HG03064 (cell line): ENCODE measurements at regions not wholly inside any gene's neighbourhood (a gene's known extent, or its start where the extent isn't known, plus 50 kb on each side); places are given as distances from the start of the nearest gene placed in this dataset.

Source experiments
- ATAC-seq: cut with Tn5 transposase; IDR thresholded peaks from one replicate; pipeline ENCODE4 v1.9.1; 2021; ENCODE audit warnings: low read depth; ENCODE audit not compliant: unreplicated experiment

DNA sequence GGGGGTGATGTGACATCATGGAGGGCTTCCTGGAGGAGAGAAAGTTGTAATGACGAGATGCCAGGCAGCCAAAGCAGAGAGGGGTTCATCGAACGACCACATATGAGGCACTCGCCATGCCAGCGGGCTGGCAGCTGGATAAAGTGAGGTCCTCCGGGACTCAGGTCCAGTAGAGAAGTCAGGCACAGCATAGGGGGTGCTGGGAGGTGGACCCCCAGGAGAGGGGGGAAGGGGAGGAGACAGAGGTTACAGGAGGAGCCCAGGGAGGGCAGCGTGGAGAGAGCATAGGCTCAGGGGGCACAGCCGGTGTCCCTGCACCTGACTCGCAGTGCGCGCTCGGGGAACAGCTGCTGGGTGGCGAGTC lies 174.7 kb downstream of the BMP7 start:
- ATAC-seq: no peak

DNA sequence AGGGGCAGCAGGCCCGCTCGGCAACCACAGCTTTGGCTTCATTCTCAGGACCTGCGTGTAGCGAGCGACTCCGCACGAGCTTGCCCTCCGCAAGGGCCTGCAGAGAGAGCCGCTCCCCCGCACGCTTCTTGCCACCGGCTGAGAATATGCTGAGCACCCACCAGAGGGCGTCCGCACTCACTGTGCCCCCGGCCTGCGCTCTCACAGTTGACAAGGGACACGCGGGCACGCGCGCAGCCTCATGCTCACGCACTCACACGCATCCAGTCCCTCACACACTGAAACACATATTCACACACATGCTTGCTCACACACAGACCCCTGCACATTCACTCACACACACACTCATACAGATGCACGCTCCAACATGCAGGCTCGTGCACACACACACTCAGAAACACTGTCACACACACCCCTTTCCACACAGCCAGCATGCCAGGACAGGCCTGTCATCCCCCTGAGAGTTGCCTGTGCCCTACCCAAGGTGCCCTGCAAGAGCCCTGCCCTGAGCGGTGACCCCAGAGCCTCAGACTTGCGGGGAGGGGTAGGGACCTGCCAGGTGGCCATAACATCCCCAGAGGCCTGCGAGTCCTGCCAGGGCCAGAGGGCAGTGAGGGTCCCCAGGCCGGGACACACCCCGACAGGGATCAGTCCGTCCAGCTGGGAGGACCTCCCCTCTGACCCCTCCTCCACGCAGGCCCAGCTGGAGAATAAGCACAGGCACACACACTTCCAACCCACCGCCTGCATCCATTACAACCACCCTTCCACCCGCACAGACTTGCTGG lies 174.1 kb downstream of the BMP7 start:
- ATAC-seq: no peak

DNA sequence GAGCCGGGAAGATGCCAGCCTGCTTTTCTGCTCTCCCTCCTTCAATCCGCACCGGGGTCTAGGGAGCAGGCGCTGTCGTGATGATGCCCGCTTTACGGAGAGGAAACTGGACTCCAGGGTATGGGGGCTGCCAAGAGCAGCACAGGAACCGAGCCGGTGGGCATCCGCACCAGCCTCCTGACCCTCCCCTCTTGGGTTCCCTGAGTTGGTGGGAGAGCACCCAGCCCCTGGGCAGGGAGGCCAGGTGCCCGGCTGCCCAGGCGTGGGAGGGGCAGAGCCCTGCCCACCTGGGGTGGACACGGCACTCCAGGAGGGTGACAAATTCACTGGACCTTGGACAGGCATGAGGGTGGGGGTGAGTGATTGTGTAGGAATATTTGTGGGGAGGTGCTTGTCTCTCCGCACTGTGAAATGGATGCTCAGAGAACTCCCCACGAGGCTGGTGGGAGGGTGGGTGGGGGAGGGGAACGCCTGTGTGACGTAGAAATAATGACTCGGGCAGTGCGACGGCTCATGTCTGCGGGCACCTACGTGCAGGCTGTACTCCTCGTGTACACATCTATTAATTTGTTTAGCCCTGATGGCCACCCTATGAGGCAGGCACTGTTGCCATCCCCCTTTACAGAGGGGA lies 173.4 kb downstream of the BMP7 start:
- no peak for ATAC-seq

DNA sequence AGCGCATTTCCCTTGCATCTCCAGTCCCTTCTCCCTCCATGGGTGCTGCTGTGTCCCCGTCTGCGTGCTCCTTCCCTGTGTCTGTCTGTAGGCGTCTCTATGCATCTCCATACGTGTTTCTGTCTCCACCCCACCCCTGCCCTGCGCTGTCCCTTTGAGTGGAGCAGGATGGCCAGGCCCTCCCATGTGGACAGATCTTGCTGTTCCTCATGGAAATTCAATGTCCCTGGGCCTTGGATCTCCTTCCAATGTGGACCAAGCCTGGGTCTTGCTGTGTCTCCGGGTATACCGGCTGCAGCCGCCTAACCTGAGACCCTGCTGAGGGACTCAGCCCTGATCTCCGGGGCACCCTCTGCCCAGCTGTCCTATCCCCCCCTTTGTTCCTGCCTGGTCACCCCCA lies 172.7 kb downstream of the BMP7 start:
- ATAC-seq: no peak

DNA sequence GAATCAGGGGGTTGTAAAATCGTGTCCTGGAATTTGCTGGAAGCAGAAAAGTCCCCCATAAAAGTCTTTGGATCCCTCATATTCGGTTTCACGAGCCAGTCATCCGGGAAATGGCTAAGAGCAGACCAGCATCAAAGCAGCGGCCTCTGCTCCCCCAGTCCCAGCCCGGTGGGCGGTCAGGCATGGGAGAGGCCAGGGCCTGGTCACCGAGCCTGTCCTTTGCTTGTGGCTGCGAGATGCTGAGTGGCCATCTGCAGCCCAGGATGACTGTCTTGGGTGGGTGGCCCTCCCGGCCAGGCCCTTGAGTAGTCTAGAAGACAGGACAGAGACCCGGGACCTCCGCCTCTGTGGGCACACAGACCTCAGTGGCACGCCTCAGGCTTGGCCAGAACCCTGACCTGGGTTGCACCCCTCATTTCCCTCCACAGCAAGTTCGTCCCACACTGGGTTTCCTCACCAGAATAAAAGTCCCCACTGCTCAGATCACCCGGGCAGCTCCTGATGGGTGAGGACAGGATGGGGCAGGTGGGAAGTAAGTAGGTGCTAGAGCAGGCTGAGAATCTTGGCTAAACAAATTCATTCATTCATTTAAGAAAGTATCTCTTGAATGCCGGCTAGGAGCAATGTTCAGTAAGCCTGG lies 172.1 kb downstream of the BMP7 start:
- ATAC-seq: no peak

DNA sequence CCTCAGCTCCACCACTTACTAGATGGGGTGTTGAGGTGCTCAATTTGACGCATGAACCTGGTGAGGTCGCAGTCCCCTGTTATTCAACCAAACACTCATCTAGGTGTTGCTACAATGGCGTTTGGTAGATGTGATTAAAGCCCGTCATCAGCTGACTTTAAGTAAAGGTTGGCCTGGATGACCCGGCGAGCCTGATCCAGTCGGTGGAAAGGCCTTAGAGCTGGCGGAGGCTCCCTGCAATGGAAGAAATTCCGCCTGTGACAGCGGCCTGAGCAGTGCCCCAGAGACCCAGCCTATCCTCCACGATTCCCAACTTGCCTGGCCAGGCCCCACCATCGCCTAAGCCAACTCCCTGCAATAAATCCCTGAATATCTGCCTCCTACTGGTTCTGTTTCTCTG lies 171.4 kb downstream of the BMP7 start:
- ATAC-seq: no peak

DNA sequence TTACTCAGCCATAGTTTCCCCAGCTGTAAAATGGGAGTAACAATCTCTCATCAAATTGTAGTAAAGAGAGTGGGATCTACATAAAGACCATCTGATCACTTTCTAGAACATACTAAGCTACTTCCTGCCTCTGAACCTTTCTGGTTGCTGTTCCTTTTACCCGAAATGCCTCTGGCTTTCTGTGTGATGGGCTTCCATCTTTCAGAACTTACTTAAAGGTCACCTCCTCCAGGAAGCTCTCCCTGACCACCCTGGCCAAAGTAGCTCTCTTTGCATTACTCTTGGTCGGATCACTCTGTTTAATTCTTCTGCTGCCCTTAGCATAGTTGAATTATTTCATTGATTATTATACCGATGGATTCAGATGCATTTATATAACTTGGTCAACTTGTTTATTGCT lies 171.0 kb downstream of the BMP7 start:
- no peak for ATAC-seq

DNA sequence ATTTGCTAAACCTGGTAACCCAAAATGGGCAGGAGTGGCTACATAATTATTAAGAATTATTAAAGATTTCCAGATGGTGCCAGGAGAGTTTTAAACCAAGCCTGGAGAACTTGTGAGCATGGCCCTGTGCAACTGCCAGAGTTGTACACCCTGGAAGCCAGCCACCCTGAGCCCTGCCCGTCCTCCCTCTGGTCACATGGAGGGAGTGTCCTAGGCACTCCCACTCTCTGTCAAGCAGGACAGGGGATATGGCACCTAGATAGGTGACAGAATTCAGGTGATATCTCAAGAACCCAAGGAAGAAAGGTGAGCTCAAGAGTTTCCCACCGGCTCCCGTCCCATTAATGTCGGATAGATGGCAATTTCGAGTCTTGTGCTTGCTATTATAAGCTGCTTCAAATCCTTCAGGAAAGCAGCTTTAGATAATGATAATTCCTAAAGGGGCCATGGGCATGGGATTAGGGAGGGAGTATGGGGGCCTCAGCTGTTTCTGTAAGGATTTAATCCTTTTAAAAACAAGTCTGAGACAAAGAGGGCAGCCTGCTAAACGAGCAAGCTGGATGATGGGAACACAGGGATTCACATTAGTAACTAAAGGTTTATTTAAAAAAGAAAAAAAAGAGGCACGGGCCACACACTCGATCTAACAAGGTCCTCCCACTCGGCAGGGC lies 169.1 kb downstream of the BMP7 start:
- ATAC-seq: no peak

DNA sequence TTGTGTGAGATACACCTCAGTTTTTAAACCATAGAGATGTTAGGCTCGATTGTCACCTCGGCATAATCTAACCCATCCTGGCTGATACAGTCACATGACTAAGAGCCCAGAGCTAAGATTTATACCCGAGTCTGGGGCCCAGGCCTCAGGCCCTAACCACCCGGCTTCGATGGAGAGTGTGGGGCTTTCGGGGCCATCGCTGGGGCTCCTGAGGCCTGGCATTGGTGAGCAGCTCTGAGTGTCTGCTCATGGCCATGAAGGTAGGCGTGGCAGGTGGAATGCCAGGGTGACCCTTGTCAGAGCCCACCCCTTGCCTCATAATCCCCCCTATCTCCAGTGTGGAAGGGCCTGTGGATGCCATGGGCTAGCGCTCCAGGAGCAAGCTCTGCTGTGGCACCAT lies 164.3 kb downstream of the BMP7 start:
- no peak for ATAC-seq

DNA sequence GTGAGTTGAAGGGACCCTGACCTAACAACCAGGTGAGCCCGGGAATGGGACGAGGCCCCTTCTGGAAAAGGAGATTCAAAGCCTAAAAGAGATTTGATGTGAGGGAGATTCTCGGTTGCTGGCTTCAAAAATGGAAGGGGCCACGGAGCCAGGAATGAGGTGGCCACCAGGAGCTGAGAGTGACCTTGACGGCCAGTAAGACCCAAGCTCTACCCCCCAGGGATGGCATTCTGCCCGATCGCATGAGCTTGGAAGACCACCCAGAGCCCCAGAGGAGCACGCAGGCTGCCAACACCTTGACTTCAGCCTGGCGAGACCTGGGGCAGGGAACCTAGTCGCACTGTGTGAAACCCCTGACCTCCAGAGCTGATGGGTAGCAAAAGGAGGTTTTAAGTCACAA lies 163.9 kb downstream of the BMP7 start:
- no peak for ATAC-seq

DNA sequence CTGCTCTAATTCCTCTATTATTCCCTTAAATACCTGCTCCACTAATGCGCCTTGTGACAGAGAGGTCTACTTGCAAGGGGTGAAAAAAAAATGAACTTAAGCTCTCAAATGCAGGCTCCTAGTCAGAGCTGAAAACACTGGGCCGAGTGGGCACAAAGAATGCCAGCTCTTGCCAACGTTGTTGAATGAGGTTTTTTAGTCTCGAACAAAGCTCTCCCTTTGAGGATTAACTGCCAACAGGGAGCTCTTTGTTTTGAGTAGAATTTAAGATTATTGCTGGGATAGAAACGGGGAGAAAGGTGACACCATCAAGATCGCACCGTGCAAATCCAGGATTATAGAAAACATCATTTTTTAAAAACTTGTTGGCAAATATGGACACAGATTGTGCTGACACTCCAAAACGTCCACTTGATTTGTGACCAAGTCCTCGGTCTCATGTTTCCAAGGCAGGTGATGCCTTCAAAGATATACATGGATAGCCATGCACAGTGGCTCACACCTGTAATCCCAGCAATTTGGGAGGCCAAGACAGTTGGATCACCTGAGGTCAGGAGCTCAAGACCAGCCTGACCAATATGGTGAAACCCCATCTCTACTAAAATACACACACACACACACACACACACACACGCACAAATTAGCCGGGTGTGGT lies 163.2 kb downstream of the BMP7 start:
- no peak for ATAC-seq

DNA sequence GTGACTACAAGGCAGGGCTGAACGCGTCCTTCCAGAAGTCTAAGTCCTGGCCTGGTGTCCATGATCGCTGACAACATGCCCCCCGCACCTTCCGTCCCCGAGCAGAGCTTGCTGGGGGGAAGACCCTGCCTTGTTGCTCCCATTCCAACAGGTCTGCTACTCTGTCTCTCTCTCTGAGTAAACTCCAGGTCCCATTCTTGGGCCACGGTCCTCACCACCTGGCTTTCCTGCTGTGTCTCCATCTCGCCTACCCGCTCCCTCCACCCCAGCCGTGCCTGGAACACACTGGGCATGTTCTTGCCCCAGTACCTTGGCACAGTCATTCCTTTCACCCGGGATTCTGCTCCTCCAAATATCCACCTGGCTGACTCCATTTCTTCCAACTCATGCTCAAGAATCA lies 162.3 kb downstream of the BMP7 start:
- ATAC-seq: no peak

DNA sequence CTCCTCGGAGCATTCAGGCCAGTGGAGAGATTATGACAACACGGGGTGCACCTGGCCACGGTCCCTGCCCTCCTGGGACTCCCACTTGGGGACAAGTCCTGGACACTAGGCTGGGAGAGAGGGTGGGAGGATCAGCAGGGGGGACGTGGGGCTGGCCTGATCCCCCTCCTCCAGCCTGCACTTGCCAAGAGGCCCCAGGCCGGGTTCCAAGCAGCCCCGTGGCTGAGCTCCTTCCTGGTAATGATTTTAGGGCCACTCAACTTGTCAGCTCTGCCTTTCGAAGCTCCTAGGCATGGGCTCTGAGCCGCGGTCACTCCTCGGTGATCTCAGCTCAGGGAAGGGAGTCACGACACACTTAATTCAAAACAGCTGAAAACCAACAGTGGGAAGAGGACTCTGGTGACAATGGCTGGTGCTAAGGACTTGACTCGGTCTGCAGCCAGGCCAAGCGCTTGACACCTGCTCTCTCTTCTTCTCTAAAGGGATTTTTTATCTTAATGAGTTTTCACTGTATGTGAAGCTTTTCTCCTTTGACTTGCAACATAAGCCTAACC lies 161.7 kb downstream of the BMP7 start:
- no peak for ATAC-seq

DNA sequence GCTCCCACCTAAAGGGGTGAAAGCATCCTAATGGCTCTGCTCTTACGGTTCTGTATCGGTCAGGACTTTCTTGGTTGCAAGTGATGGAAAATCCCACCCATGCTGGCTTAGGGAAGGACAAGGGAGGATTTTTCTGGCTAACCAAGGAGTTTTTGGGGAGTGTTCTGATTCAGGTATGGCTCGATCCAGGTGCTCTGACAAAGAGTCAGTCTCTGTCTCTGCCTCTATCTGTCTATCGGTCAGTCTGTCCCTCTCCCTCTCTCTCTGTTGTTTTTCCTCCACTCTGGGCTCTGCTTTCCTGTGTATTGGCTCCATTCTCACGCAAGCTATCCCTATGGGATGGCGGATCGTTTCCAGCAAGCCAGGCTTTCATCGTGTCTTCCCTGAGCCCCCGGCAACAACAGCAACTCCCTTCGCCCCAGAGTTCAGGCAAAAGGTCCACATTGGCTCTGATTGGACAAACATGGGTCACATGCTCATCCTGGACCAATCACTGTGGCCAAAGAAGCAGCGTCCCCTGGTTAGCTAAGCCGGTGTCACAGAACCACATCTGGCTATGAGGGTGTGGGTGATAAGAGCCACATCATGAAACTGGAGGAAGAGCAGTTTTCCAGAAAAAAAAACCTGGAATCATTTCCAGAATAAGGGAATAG lies 160.3 kb downstream of the BMP7 start:
- ATAC-seq: no peak

DNA sequence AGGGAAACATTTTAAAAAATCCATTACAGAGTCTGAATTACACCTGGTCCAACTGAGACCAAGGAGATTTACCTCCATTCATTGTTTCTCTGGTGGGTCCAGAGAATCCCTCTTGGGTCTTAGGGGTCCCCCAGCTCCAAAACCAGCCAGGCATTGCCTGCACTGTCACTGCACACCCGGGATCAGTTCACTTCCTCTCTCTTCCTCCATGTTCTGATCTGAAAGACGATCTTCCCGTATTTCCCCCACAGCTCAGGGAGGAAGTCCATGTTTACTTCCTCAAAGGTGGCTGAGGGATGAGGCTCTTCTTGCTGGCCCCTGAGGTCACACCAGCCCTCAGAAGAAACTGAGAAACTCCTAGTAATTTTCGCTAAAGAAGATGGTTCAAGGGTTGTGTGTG lies 159.7 kb downstream of the BMP7 start:
- ATAC-seq: no peak

DNA sequence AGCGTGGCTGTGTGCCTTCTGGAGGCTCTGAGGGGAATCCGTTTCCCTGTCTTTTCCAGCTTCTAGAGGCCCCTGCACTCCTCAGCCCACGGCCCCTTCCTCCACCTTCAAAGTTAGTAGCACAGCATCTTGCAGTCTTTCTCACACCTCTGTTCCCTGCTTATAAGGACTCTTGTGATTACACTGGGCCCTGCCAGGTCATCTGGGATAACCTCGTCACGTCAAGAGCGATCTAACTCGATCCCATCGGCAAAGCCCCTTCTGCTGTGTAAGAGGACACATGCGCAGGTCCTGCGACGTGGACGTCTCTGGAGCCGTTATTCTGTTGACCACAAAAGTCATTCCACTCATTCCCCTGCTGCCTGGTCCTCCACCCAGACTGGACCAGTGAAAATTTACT lies 159.2 kb downstream of the BMP7 start:
- no peak for ATAC-seq

DNA sequence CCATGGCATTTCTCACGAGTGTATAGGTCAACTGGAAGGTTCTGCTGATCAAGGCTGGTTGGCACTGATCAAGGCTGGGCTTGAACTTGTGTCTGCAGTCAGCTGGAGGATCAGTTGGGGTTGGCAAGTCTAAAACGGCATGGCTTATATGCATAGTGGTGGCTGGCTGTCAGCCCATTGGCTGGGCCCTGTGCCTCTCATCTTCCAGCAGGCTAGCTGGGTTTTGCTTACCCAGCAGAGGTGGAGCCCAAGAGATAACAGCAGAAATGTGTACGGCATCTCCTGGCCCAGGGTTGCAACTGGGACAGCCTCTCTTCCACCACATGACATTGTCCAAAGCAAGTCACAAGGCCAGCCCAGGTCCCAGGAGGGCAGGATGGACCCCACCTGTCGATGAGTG lies 158.2 kb downstream of the BMP7 start:
- no peak for ATAC-seq

DNA sequence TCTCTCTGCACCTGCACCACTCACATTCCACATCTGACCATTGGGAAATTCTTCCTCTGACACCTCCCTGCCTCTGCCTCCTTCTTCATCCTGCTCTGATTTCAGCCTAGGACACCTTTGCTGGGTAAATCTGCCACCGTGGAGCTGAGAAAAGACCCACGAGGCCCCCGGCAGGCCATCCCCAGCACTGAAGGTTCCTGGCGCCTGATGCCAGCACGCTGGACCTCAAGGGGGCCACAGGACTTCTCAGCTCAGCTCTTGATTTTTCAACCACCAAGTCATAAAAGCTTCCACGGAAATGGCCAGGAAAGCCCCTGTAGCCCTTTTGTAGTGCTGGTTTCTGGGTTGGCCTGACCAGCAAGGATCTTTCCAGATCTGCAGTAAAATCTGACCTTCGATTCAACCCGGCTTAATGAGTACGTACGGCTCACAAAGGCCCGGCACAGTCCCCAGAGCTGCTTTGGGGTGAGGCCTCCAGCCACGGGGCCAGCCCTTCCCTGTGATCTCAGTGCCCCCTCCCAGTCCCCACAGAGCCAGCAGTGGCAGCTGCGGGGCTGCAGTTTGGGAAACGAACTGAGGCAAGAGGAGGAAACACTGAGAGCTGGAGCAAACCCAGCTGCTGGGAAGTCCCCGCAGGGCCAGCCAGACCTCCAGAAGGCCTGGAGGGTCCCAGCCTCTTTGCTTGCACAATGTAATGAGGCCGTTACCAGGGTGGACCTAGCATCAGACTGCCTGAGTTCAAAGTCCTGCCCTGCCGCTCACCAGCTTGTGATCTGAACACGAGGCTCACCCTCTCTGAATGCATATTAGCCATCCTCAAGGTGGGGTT lies 157.5 kb downstream of the BMP7 start:
- no peak for ATAC-seq

DNA sequence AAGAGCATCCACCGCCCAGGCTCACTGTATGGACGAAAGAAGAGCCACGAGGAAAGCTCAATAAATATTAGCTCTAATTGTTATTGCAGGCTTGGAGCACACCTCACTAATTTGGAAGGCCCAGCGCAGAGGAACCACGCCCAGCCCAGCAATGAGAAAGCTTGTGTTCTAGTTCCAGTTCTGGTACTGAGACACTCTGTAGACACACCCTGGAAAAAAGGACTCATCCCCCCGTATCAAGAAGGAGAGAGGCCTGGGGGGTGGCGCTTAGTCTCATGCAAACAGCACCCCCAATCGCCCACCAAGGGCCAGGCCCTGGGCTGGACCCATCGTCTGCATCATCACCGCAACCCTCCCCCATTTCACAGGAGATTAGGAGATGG lies 156.9 kb downstream of the BMP7 start:
- ATAC-seq: no peak
